Suprapubic skin (tissue), 4 donors: ENCODE measurements at regions not wholly inside any gene's neighbourhood (a gene's known extent, or its start where the extent isn't known, plus 50 kb on each side); places are given as distances from the start of the nearest gene placed in this dataset.

Source experiments
- DNase-seq, 2 donors: peaks; one replicate each; pipeline ENCODE4 v3.0.0-alpha.2; 2019; ENCODE audit warnings: low spot score in 2 of 2
- H3K27ac ChIP-seq: fragments of 200-600 bp; sonication (generic); one replicate; pipeline ENCODE4 v1.5.1; 2019
- H3K27me3 ChIP-seq: fragments of 200-600 bp; sonication (generic); one replicate; pipeline ENCODE4 v1.5.1; 2019
- H3K36me3 ChIP-seq: fragments of 200-600 bp; sonication (generic); one replicate; pipeline ENCODE4 v1.5.1; 2019
- H3K4me1 ChIP-seq: fragments of 200-600 bp; sonication (generic); one replicate; pipeline ENCODE4 v1.5.1; 2019
- H3K4me3 ChIP-seq: fragments of 200-600 bp; sonication (generic); one replicate; pipeline ENCODE4 v1.5.1; 2019; ENCODE audit warnings: mild to moderate bottlenecking
- H3K9me3 ChIP-seq: fragments of 200-600 bp; sonication (generic); one replicate; pipeline ENCODE4 v1.5.1; 2019
- EP300 ChIP-seq: sonication (generic); formaldehyde crosslinking; IDR thresholded peaks from one replicate; pipeline ENCODE4 v1.6.1; 2017; ENCODE audit warnings: antibody characterized with exemption
- POLR2A ChIP-seq, 2 donors: fragments of 450-650 bp; IDR thresholded peaks; one replicate each; pipeline ENCODE4 v1.6.1; 2017; ENCODE audit warnings: antibody characterized with exemption in 2 of 2, mild to moderate bottlenecking in 2 of 2, moderate library complexity in 2 of 2
- POLR2AphosphoS5 ChIP-seq, 3 donors: sonication (generic); formaldehyde crosslinking; IDR thresholded peaks; one replicate each; pipeline ENCODE4 v1.6.1; 2017; ENCODE audit warnings: antibody characterized with exemption in 3 of 3
- WGBS: methylation state at CpG from one replicate; pipeline ENCODE4 v1.1.5; 2018; 5-methylcytosine and 5-hydroxymethylcytosine counted together
- TF ChIP-seq, protein P1 (sequence below), 2 donors: fragments of 200-600 bp in 1 of 2; fragments of 450-650 bp in 1 of 2; sonication (generic) in 1 of 2; IDR thresholded peaks; one replicate each; pipeline ENCODE4 v1.5.1; 2016 to 2019; ENCODE audit warnings: antibody characterized with exemption in 2 of 2, mild to moderate bottlenecking in 1 of 2, moderate library complexity in 1 of 2

DNA sequence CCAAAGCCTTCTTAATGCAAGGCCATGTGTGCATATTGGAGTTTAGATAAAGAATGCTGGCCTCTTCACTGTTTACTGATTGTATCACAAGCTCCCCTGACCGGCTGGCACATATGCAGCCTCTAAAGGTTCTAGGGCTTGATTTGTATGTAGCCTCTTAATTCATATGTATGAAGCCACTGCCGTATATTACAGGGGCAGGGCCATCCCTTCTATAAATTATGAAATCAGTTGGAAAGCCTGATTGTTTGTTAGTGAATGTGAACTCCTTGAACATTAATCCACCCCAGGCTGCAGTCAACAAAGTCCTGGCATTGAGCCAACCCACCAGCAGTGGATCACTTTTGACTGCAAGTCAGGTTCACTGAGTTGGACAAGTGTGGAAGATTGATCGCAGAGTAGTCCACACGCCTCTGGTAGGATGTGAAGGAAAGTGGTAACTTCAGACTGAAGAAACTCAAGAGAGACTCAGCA is 61.6 kb upstream of the PARD3B start:
- Histone ChIP-seq H3K4me1 (peaks cover 14% of the 10 kb centered on the region), H3K27ac (no peak overlapping the region), H3K4me3 (no peak overlapping the region), H3K27me3 (no peaks in the 10 kb centered on the region), H3K36me3 (no peaks in the 10 kb centered on the region), H3K9me3 (no peaks in the 10 kb centered on the region)
- TF ChIP-seq POLR2A (IDR thresholded peaks at IDR 0.05) (no peak), POLR2AphosphoS5 (IDR thresholded peaks at IDR 0.05) (no peak), EP300 (no peak)
- TF ChIP-seq, protein P1, sequence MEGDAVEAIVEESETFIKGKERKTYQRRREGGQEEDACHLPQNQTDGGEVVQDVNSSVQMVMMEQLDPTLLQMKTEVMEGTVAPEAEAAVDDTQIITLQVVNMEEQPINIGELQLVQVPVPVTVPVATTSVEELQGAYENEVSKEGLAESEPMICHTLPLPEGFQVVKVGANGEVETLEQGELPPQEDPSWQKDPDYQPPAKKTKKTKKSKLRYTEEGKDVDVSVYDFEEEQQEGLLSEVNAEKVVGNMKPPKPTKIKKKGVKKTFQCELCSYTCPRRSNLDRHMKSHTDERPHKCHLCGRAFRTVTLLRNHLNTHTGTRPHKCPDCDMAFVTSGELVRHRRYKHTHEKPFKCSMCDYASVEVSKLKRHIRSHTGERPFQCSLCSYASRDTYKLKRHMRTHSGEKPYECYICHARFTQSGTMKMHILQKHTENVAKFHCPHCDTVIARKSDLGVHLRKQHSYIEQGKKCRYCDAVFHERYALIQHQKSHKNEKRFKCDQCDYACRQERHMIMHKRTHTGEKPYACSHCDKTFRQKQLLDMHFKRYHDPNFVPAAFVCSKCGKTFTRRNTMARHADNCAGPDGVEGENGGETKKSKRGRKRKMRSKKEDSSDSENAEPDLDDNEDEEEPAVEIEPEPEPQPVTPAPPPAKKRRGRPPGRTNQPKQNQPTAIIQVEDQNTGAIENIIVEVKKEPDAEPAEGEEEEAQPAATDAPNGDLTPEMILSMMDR (IDR thresholded peaks at IDR 0.05), result no peak
- no peak for DNase-seq
- WGBS, result 54% methylated on average over 4 of the region's 4 CpGs

DNA sequence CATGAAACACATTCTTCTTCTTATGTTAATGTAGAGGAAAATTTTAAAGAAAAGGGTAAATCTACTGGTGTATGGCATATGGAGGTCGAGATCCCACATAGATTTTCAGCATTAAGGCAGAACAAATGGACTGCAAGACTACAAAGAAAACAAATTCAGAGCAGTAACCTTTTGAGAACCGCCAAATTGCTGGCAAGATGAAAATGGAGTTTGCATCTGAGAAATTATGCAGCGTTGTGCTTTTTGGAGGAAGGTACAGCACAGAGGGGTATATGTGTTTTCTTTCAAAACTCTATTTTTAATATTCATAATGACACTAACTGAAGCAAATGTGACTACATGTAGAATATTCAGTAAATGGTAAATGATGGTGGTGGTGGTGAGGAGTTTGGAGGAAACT is 59.0 kb upstream of the PARD3B start:
- no peak for DNase-seq
- no peaks in the 10 kb centered on the region for H3K27me3 ChIP-seq
- H3K4me3 ChIP-seq, result no peak overlapping the region
- H3K4me1 ChIP-seq, result peaks cover 14% of the 10 kb centered on the region
- 78% methylated on average over 3 of the region's 3 CpGs for WGBS
- H3K9me3 ChIP-seq, result no peaks in the 10 kb centered on the region
- no peak for TF ChIP-seq POLR2AphosphoS5 (IDR thresholded peaks at IDR 0.05)
- TF ChIP-seq EP300, result no peak
- H3K36me3 ChIP-seq, result no peaks in the 10 kb centered on the region
- no peak overlapping the region for H3K27ac ChIP-seq

DNA sequence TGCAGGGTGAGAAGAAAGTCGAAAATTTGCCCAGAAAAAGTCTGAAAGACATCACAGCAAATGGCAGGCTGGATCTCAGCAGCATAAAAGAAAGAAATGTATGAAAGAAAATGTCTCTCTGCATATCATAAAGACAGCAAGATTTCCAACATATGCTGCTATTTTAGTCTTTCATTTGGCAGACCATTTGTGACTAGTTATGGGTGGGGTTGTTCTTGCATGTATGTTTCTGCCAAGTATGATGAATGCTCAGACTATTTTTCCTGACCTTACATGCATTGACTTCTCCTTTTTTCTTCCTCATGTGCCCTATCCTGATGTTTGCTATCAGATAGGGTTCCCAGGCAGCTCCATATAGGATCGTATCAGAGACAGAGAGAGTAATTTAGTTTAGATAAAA is 58.5 kb upstream of the PARD3B start:
- H3K4me1 ChIP-seq, result peaks cover 14% of the 10 kb centered on the region
- TF ChIP-seq, protein P1 (IDR thresholded peaks at IDR 0.05), result no peak
- no peak for TF ChIP-seq POLR2AphosphoS5 (IDR thresholded peaks at IDR 0.05)
- H3K36me3 ChIP-seq, result no peaks in the 10 kb centered on the region
- no peaks in the 10 kb centered on the region for H3K27me3 ChIP-seq
- H3K27ac ChIP-seq, result no peak overlapping the region
- DNase-seq, result no peak
- no peaks in the 10 kb centered on the region for H3K9me3 ChIP-seq
- no peak overlapping the region for H3K4me3 ChIP-seq
- 20% methylated on average over 2 of the region's 2 CpGs for WGBS

DNA sequence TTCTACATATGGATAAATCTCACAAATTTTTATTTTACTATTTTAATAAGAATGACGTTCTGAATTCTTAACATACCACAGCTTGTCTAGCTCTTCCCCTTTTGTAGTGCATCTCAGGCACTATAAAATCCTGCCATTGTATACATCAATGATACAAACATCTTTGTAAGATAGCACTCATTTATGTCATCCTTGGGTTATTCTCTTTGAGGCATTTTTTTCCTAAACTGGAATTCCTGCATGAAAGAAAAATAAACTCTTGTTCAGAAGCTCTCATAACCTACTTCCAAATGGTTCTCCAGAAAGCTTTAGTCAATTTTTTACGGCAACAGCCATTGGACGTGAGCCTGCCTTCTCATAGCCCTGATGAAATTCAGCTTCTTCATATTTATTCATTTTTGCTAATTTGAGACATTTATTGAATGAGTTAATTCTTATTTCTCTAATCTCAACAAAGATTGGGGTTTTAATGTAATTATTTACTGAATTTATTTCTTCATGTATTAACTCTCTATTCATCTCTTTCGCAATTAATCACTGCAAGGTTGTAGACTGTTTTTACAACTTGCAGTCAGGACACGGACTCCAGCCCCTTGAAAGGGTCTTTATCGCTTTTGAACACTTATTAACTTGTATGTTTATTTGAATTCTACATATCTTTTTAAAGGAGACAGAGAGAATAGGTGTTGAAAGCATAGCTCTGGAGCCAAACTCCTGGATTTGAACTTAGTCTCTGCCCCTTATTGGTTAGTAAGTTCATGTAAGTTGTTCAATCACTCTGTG is 57.6 kb upstream of the PARD3B start:
- WGBS, result 79% methylated on average over 6 of the region's 6 CpGs
- no peak for DNase-seq
- TF ChIP-seq EP300 (no peak), POLR2AphosphoS5 (IDR thresholded peaks at IDR 0.05) (no peak), POLR2A (IDR thresholded peaks at IDR 0.05) (no peak)
- TF ChIP-seq, protein P1 (IDR thresholded peaks at IDR 0.05), result no peak

DNA sequence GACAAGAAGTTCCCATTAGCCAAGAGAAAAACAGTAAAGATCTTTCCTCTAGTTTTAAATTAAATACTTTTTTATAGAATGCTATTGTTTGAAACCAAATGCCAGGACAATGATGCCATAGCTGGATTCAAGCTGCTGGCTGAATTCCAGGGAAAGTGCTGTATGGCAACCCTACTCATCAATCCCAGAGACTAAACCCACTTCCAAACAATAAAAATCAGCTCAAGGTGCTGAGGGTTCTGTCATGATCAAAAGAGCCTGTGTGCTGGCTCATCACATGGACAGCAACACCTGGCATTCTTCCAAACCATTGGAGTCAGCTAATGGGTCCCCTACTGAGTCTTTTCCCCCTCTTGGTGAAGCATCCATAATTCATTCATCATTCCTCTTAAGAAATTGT is 53.7 kb upstream of the PARD3B start:
- Histone ChIP-seq H3K27ac (no peak overlapping the region), H3K36me3 (no peaks in the 10 kb centered on the region), H3K4me3 (no peak overlapping the region), H3K4me1 (peaks cover 14% of the 10 kb centered on the region), H3K9me3 (no peaks in the 10 kb centered on the region), H3K27me3 (no peaks in the 10 kb centered on the region)
- DNase-seq, result no peak
- TF ChIP-seq, protein P1 (IDR thresholded peaks at IDR 0.05), result no peak
- TF ChIP-seq EP300, result no peak

More for the DNA sequence above, 57.6 kb upstream of the PARD3B start:
- no peaks in the 10 kb centered on the region for H3K27me3 ChIP-seq
- no peaks in the 10 kb centered on the region for H3K9me3 ChIP-seq
- H3K36me3 ChIP-seq, result no peaks in the 10 kb centered on the region
- no peak overlapping the region for H3K27ac ChIP-seq
- H3K4me1 ChIP-seq, result peaks cover 14% of the 10 kb centered on the region
- no peak overlapping the region for H3K4me3 ChIP-seq

DNA sequence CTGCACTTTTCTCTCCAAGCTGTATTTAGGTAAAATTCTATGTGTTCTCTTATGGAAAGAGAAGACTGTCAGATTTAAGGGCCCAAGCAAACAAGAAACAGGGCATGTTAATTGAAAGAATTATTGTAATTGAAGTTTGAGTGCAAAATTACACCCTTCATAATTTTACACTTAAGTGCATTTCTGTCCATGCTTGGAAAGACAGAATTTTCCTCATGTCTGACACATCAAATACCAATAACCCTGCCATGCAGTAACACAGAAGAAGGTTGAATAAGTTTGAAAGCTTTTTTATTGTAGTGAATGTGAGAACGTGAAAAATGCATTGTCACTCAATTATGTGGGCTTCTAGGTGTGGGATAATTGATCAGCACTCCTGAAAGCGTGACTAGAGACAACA is 52.9 kb upstream of the PARD3B start:
- Histone ChIP-seq H3K9me3 (no peaks in the 10 kb centered on the region), H3K4me1 (peaks cover 8% of the 10 kb centered on the region), H3K4me3 (no peak overlapping the region), H3K27ac (no peak overlapping the region), H3K27me3 (no peaks in the 10 kb centered on the region), H3K36me3 (no peaks in the 10 kb centered on the region)
- 88% methylated on average over 2 of the region's 2 CpGs for WGBS
- DNase-seq, result no peak
- TF ChIP-seq POLR2AphosphoS5 (IDR thresholded peaks at IDR 0.05) (no peak), POLR2A (IDR thresholded peaks at IDR 0.05) (no peak), EP300 (no peak)
- TF ChIP-seq, protein P1 (IDR thresholded peaks at IDR 0.05), result no peak
